OCI-M1 (cell line): ENCODE measurements at regions not wholly inside any gene's neighbourhood (a gene's known extent, or its start where the extent isn't known, plus 50 kb on each side); places are given as distances from the start of the nearest gene placed in this dataset.
"Not testable (repeated sequence)": the region's sequence is repeated elsewhere in the genome, so short reads cannot be mapped to it uniquely, and the experiment has no call there.

Experiments used
- DNase-seq: peaks from one replicate; lab custom pipeline; 2025; lab: John Stamatoyannopoulos, UW

GRCh38 chr3:20482350-20482749 is 296.3 kb upstream of the SGO1 start:
- no peak for DNase-seq

GRCh38 chr3:20480786-20481365 is 294.9 kb upstream of the SGO1 start:
- no peak for DNase-seq

- peak; percentile 15 for DNase-seq
Observed at GRCh38 chr3:20478436-20478835, 292.4 kb upstream of the SGO1 start.

- not testable (repeated sequence) for DNase-seq
Observed at GRCh38 chr3:20464237-20464636, 278.2 kb upstream of the SGO1 start.

- no peak for DNase-seq
Observed at GRCh38 chr3:20462723-20463122, 276.7 kb upstream of the SGO1 start.

GRCh38 chr3:20462226-20462625 is 276.2 kb upstream of the SGO1 start:
- DNase-seq = no peak

- peak; percentile 57 for DNase-seq
Observed at GRCh38 chr3:20458994-20459716, 273.1 kb upstream of the SGO1 start.

GRCh38 chr3:20456511-20456910 is 270.5 kb upstream of the SGO1 start:
- DNase-seq = no peak

- DNase-seq = peak; percentile 4
Observed at GRCh38 chr3:20451170-20451569, 265.2 kb upstream of the SGO1 start.

- no peak for DNase-seq
Observed at GRCh38 chr3:20450611-20451010, 264.6 kb upstream of the SGO1 start.

GRCh38 chr3:20442846-20443245 is 256.8 kb upstream of the SGO1 start:
- DNase-seq = no peak

GRCh38 chr3:20427268-20427667 is 241.3 kb upstream of the SGO1 start:
- DNase-seq = not testable (repeated sequence)

- DNase-seq = no peak
Observed at GRCh38 chr3:20425138-20425537, 239.1 kb upstream of the SGO1 start.

GRCh38 chr3:20424086-20424485 is 238.1 kb upstream of the SGO1 start:
- no peak for DNase-seq

- DNase-seq = no peak
Observed at GRCh38 chr3:20422391-20422790, 236.4 kb upstream of the SGO1 start.

- DNase-seq = no peak
Observed at GRCh38 chr3:20417388-20418108, 231.5 kb upstream of the SGO1 start.

GRCh38 chr3:20406611-20407011 is 220.6 kb upstream of the SGO1 start:
- DNase-seq = no peak

GRCh38 chr3:20405744-20406143 is 219.7 kb upstream of the SGO1 start:
- peak; percentile 11 for DNase-seq

- no peak for DNase-seq
Observed at GRCh38 chr3:20405231-20405630, 219.2 kb upstream of the SGO1 start.

GRCh38 chr3:20404741-20405100 is 218.7 kb upstream of the SGO1 start:
- no peak for DNase-seq

- no peak for DNase-seq
Observed at GRCh38 chr3:20403986-20404740, 218.2 kb upstream of the SGO1 start.

- no peak for DNase-seq
Observed at GRCh38 chr3:20401253-20401652, 215.2 kb upstream of the SGO1 start.

- DNase-seq = no peak
Observed at GRCh38 chr3:20400686-20401085, 214.7 kb upstream of the SGO1 start.
